ENCODE measurements at regions not wholly inside any gene's neighbourhood (a gene's known extent, or its start where the extent isn't known, plus 50 kb on each side); places are given as distances from the start of the nearest gene placed in this dataset.
"Not testable (repeated sequence)": the region's sequence is repeated elsewhere in the genome, so short reads cannot be mapped to it uniquely, and the experiment has no call there.

GRCh38 chr9:78383130-78383529 lies 86.2 kb downstream of the PSAT1 start:
- DNase-seq (ENCODE audit: low read depth in 2 of 2): no peak

GRCh38 chr9:78386348-78386747 lies 89.4 kb downstream of the PSAT1 start:
- no peak for DNase-seq (ENCODE audit: low read depth in 2 of 2)

- DNase-seq (ENCODE audit: low read depth in 2 of 2): no peak
Measured at GRCh38 chr9:78386773-78387172, 89.8 kb downstream of the PSAT1 start.

- DNase-seq (ENCODE audit: low read depth in 2 of 2): no peak
Measured at GRCh38 chr9:78393340-78393739, 96.4 kb downstream of the PSAT1 start.

- no peak for DNase-seq (ENCODE audit: low read depth in 2 of 2)
Measured at GRCh38 chr9:78393932-78394331, 97.0 kb downstream of the PSAT1 start.

GRCh38 chr9:78396087-78396486 lies 99.2 kb downstream of the PSAT1 start:
- no peak for DNase-seq (ENCODE audit: low read depth in 2 of 2)

- no peak for DNase-seq (ENCODE audit: low read depth in 2 of 2)
Measured at GRCh38 chr9:78397045-78397444, 100.1 kb downstream of the PSAT1 start.

GRCh38 chr9:78397454-78397853 lies 100.5 kb downstream of the PSAT1 start:
- DNase-seq (ENCODE audit: low read depth in 2 of 2): no peak

- DNase-seq (ENCODE audit: low read depth in 2 of 2): no peak
Measured at GRCh38 chr9:78399153-78399552, 102.2 kb downstream of the PSAT1 start.

- no peak for DNase-seq (ENCODE audit: low read depth in 2 of 2)
Measured at GRCh38 chr9:78400496-78400895, 103.6 kb downstream of the PSAT1 start.

GRCh38 chr9:78405461-78405860 lies 108.5 kb downstream of the PSAT1 start:
- DNase-seq (ENCODE audit: low read depth in 2 of 2): no peak

- DNase-seq (ENCODE audit: low read depth in 2 of 2): no peak
Measured at GRCh38 chr9:78406146-78406545, 109.2 kb downstream of the PSAT1 start.

GRCh38 chr9:78406933-78407332 lies 110.0 kb downstream of the PSAT1 start:
- DNase-seq (ENCODE audit: low read depth in 2 of 2): no peak

GRCh38 chr9:78407636-78408312 lies 110.8 kb downstream of the PSAT1 start:
- no peak for DNase-seq (ENCODE audit: low read depth in 2 of 2)

- DNase-seq (ENCODE audit: low read depth in 2 of 2): no peak
Measured at GRCh38 chr9:78408388-78408787, 111.5 kb downstream of the PSAT1 start.

- not testable (repeated sequence) for DNase-seq (ENCODE audit: low read depth in 2 of 2)
Measured at GRCh38 chr9:78409928-78410510, 113.1 kb downstream of the PSAT1 start.

- DNase-seq (ENCODE audit: low read depth in 2 of 2): no peak
Measured at GRCh38 chr9:78422309-78422708, 125.4 kb downstream of the PSAT1 start.

GRCh38 chr9:78424299-78424698 lies 127.4 kb downstream of the PSAT1 start:
- no peak for DNase-seq (ENCODE audit: low read depth in 2 of 2)

GRCh38 chr9:78428640-78429039 lies 131.7 kb downstream of the PSAT1 start:
- no peak for DNase-seq (ENCODE audit: low read depth in 2 of 2)

- no peak for DNase-seq (ENCODE audit: low read depth in 2 of 2)
Measured at GRCh38 chr9:78430387-78430786, 133.5 kb downstream of the PSAT1 start.

- DNase-seq (ENCODE audit: low read depth in 2 of 2): not testable (repeated sequence)
Measured at GRCh38 chr9:78431039-78431438, 134.1 kb downstream of the PSAT1 start.

GRCh38 chr9:78436873-78437272 lies 139.9 kb downstream of the PSAT1 start:
- DNase-seq (ENCODE audit: low read depth in 2 of 2): no peak

- no peak for DNase-seq (ENCODE audit: low read depth in 2 of 2)
Measured at GRCh38 chr9:78437296-78437695, 140.4 kb downstream of the PSAT1 start.

GRCh38 chr9:78437806-78438205 lies 140.9 kb downstream of the PSAT1 start:
- no peak for DNase-seq (ENCODE audit: low read depth in 2 of 2)

Data from stimulated activated CD4-positive, alpha-beta T cell treated with anti-CD3 and anti-CD28 coated beads, Interleukin-1b, Interleukin-23, amount 100 ng/mL, for 4 hours (primary cell).